ENCODE measurements at regions not wholly inside any gene's neighbourhood (a gene's known extent, or its start where the extent isn't known, plus 50 kb on each side); places are given as distances from the start of the nearest gene placed in this dataset.

DNA sequence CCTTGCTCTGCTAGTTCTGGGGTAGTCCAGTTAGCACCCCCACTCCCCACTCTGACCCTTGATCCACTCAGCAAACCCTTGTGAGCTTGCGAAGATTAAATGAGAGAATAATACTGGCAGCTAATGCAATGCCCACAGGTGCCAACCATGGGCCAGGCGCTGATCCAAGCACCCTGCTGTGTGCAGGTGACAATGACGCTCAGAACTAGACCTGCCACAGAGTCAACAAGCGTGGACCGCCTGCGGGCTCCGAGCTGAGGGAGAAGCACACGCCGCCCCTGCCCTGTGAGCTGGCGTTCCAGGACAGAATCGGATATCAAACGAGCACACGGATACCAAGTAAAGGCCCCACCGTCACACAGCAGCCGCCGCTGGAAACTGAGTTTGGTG lies 129.2 kb downstream of the FAM53A start:
- peaks cover 4% of the 10 kb centered on the region for H3K4me1 Mint-ChIP-seq
- H3K9me3 Mint-ChIP-seq: no peaks in the 10 kb centered on the region

DNA sequence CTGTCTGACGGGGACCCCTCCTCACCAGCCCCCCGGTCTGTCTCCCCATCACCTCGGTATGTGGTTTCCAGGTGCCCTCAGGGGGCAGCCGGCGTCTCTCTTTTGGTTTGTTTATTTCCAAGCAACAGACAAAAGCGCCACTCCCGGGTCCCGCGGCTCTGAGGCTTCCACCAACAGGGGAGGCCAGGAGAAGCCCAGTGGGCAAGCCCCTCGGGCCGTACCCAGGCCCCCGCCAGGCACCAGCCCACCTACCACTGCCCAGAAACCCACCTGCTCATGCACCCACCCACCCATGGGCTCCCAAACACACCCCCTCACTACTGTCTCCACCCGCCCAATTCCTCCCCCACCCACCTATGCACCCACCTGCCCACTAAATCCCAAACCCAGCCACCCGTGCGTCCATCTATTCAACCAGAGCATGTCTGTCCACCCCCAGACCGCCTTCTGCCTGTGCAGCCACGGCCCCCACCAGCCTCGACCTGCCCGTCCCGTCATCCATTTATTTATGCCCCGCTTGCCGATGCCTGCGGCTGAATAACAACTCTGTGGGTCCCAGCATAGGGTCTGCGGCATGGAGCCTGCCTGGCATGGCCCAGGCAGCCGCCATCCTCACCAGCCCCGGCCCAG lies 129.8 kb downstream of the FAM53A start:
- no peak overlapping the region for H3K4me3 Mint-ChIP-seq
- H3K27ac Mint-ChIP-seq: no peak overlapping the region
- H3K27me3 Mint-ChIP-seq (ENCODE audit: low read depth): peaks cover 73% of the 10 kb centered on the region
- H3K4me1 Mint-ChIP-seq: peaks cover 4% of the 10 kb centered on the region
- no peaks in the 10 kb centered on the region for H3K9me3 Mint-ChIP-seq
- TF ChIP-seq, protein P1, sequence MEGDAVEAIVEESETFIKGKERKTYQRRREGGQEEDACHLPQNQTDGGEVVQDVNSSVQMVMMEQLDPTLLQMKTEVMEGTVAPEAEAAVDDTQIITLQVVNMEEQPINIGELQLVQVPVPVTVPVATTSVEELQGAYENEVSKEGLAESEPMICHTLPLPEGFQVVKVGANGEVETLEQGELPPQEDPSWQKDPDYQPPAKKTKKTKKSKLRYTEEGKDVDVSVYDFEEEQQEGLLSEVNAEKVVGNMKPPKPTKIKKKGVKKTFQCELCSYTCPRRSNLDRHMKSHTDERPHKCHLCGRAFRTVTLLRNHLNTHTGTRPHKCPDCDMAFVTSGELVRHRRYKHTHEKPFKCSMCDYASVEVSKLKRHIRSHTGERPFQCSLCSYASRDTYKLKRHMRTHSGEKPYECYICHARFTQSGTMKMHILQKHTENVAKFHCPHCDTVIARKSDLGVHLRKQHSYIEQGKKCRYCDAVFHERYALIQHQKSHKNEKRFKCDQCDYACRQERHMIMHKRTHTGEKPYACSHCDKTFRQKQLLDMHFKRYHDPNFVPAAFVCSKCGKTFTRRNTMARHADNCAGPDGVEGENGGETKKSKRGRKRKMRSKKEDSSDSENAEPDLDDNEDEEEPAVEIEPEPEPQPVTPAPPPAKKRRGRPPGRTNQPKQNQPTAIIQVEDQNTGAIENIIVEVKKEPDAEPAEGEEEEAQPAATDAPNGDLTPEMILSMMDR (IDR thresholded peaks at IDR 0.05; ENCODE audit: unreplicated experiment in 3 of 3): no peak
- no peaks in the 10 kb centered on the region for H3K36me3 Mint-ChIP-seq (ENCODE audit: low read depth)

More for the DNA sequence above, 129.2 kb downstream of the FAM53A start:
- TF ChIP-seq, protein P1 (IDR thresholded peaks at IDR 0.05; ENCODE audit: unreplicated experiment in 3 of 3): no peak
- Mint-ChIP-seq H3K4me3 (no peak overlapping the region), H3K27ac (no peak overlapping the region), H3K27me3 (ENCODE audit: low read depth) (peaks cover 78% of the 10 kb centered on the region), H3K36me3 (ENCODE audit: low read depth) (no peaks in the 10 kb centered on the region)

DNA sequence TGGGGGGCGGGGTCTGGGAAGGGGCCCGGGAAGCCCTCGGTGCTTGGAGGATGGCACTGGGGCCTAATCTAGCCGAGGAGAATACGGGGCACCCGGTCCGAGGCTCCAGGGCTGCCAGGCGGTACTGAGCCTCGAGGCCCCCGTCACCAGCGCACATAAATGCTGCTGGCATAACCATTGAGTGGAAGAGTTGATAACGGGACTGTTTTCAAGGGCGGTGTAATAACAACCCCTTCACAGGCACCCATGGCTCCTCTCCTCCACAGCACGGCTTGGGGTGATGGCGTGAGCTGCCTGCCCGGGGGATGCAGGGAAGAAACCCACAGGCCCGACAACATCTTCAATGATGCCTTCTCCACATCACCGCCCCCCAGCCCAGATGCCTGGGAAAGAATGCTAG lies 130.7 kb downstream of the FAM53A start:
- no peaks in the 10 kb centered on the region for H3K9me3 Mint-ChIP-seq
- H3K4me3 Mint-ChIP-seq: no peak overlapping the region
- TF ChIP-seq, protein P1 (IDR thresholded peaks at IDR 0.05; ENCODE audit: unreplicated experiment in 3 of 3): no peak
- no peaks in the 10 kb centered on the region for H3K36me3 Mint-ChIP-seq (ENCODE audit: low read depth)
- H3K4me1 Mint-ChIP-seq: peaks cover 10% of the 10 kb centered on the region
- H3K27ac Mint-ChIP-seq: no peak overlapping the region
- peaks cover 71% of the 10 kb centered on the region for H3K27me3 Mint-ChIP-seq (ENCODE audit: low read depth)

DNA sequence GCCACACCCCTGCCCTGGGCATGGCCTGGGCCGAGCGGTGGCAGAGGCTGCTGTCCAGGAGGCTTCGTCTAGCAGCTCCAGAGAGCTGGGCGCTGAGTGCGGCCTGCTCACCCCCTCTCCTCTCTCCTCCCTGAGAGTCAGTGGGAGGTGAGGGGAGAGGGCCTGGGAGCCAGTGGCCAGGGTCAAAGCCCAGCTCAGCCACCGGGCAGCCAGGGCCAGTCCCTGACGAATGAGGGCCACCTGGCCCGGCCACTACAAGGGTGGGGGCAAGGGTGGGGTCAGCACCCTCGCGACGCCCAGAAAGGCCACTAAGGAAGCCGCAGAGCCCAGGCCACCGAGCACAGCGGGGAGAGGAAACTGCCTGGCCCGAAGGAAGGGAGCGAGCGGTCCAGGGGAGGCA lies 131.7 kb downstream of the FAM53A start:
- no peak overlapping the region for H3K4me3 Mint-ChIP-seq
- TF ChIP-seq, protein P1 (IDR thresholded peaks at IDR 0.05; ENCODE audit: unreplicated experiment in 3 of 3): no peak
- H3K27ac Mint-ChIP-seq: no peak overlapping the region
- H3K9me3 Mint-ChIP-seq: no peaks in the 10 kb centered on the region
- H3K27me3 Mint-ChIP-seq (ENCODE audit: low read depth): peaks cover 70% of the 10 kb centered on the region
- H3K36me3 Mint-ChIP-seq (ENCODE audit: low read depth): no peaks in the 10 kb centered on the region
- H3K4me1 Mint-ChIP-seq: peaks cover 12% of the 10 kb centered on the region

DNA sequence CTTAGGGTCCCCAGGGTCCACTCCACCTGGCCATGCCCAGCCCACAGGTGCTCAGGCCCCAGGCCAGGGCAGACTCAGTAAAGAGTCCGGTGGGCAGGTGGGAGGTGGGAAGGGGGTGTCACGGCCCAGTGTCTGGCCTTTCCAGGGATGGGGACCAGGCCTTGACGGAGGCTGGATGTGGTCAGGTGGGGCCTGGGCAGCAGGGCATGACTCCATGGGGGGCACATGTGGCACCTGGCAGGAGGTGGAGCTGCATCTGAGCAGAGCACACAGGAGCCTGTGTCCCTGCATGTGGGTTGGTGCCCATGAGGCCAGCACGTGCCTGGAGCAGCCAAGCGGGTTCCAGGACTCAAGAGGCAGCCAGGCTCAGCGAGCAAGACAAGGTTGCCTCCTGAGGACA lies 132.9 kb downstream of the FAM53A start:
- Mint-ChIP-seq H3K27ac (no peak overlapping the region), H3K4me1 (peaks cover 16% of the 10 kb centered on the region), H3K4me3 (no peak overlapping the region), H3K27me3 (ENCODE audit: low read depth) (peaks cover 62% of the 10 kb centered on the region), H3K36me3 (ENCODE audit: low read depth) (no peaks in the 10 kb centered on the region), H3K9me3 (no peaks in the 10 kb centered on the region)
- TF ChIP-seq, protein P1 (IDR thresholded peaks at IDR 0.05; ENCODE audit: unreplicated experiment in 3 of 3): no peak

All from nephron (organoid).